SIG-M5 treated with dmso at 0.1 percent for 504 hours (cell line): ENCODE measurements at regions not wholly inside any gene's neighbourhood (a gene's known extent, or its start where the extent isn't known, plus 50 kb on each side); places are given as distances from the start of the nearest gene placed in this dataset.
A peak's percentile ranks its signal among the peaks of the same experiment; 100 is the strongest.

Experiments
- DNase-seq: peaks from one replicate; lab custom pipeline; 2025; ENCODE audit not compliant: unreplicated experiment; lab: John Stamatoyannopoulos, UW

DNA sequence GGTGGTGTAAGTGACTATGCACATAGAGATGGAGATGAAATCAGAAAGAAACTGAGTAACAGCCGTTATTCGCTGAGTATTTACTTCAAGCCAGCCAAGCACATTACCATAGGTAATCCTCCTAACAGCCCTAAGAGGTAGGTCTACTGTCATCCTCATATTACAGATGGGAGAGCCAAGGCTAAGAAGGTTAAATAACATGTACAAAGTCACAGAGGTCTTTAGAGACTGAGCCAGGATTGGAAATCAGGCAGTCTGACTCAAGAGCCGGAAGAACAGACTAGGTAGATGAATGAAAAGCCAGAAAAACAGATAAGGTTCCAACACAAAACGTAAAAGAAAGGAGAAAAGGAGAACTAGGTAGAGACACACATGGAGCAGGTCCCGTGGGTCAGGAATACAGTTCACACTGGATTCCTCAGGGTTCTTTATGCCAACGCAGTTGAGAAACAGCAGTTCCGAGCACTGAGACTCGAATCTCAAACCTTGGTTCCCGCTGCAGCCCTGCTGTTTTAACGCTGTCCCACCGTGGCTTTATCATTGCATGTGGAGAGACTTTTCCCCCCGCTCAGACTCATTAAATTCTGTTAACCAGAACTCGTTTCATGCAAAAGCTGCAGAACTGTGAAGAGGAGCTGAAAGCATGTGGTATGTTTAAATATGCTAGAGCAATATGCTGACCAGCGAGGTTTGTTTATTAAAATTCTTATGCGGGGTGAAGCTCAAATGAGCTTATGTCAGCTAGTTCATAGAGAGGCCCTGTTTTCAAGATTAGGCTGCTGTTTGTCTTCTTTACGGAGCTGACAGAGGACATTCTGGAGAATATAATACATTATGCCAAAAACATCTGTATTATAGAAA is 537.9 kb downstream of the CD83 start:
- no peak for DNase-seq

DNA sequence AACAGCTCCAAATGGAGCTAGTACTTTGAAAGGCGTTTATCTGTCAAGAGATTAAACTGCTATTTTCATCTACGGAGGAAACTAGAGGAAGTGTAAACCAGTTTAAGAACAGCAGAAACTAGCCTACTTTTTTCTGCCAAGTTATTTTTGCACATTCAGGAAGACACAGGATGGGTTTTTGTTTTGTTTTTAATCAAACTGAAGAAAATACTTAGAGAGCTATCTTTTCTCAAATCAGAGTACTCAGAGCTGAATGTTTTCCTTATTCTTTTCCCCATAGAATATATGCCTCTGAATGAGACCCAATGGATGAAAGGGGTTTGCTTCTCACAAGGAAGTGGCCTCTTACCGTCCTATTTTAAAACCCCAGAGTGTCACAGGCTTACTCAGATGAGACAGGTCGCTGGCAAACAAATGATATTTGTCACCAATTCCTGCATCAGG is 538.5 kb downstream of the CD83 start:
- peak; percentile 44 for DNase-seq

DNA sequence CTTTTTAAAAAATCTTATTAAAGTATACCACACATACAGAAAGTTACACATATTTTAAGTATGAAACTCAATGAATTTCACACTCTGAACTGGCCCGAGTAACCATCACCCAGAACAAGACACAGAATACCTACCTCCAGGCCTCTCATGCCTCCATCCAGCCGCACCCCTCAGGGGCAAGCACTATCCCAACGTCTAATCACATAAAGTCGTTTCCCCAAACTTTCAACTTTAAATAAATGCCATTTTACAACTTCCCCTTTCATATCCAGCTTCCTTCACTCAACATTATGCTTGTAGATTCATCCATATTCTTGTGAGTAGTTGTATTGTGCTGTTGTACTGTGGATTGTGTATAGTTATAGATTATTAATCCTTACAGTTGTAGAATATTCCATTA is 539.1 kb downstream of the CD83 start:
- DNase-seq: peak; percentile 86

DNA sequence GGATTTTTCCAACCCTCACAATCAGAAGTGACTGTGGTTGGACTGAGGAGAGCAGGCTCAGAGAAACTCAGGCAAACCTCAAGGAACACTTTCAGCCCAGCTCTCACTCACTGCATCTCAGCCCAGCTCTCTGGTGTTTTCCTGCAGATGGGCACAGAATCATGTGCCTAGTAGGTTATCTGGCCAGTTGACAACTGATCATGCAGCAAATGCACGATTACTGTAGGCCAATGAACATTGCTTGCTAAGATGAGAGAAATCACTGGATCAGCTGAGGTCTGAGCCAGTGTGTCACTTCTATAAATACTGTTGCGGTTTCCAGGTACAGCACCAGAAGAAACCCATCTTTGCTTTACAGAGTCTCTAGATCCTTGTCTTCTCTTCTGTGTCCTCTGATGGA is 540.5 kb downstream of the CD83 start:
- DNase-seq: no peak

DNA sequence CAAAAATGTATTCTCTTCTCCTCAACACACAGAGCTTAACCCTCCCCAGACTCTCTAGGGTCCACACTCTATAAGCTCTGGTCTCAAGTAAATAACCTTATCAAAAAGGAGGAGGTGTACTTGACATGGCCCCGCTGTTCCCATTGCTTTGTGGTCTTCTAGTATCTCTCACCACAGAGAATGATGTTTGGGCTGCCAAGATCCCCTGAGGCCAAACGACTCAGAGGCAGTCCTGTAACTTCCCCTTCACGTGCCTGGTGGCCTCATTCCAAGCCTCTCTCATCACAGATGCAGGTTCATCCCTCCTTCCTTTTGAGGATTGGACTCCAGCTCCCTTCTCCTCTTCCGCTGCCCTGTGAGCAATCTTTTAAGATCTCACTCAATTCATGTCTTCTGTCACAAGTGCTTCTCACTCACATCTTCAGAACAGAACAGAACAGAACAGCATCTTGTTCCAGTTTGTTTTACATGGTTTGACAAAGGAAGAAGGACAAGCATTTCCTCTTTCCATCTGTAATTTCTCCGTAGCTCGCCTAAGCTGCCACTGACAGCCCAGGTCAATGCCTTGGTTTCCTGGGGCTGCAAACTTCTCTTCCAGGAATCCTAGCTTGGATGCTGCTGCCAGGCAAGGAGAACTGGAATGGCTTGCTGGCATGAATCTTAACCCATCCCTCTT is 541.5 kb downstream of the CD83 start:
- DNase-seq: peak; percentile 77

DNA sequence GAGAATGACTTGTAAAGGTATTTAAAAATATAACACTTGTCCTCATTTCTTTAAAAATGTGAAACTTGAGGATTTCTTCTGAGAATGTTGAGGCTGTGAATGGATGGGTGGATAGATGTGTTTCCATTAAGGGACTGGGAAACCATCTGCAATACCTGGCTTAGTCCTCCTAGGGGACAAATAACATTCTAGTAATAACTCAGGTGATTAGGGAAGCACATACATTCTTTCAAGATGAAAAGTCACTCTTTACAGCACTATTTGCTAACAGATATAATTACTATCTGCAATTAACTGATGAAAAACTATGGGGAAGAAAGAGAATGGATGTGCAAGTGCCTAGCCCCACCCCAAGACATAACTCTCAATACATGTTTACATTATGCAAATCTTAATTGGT is 542.3 kb downstream of the CD83 start:
- no peak for DNase-seq

DNA sequence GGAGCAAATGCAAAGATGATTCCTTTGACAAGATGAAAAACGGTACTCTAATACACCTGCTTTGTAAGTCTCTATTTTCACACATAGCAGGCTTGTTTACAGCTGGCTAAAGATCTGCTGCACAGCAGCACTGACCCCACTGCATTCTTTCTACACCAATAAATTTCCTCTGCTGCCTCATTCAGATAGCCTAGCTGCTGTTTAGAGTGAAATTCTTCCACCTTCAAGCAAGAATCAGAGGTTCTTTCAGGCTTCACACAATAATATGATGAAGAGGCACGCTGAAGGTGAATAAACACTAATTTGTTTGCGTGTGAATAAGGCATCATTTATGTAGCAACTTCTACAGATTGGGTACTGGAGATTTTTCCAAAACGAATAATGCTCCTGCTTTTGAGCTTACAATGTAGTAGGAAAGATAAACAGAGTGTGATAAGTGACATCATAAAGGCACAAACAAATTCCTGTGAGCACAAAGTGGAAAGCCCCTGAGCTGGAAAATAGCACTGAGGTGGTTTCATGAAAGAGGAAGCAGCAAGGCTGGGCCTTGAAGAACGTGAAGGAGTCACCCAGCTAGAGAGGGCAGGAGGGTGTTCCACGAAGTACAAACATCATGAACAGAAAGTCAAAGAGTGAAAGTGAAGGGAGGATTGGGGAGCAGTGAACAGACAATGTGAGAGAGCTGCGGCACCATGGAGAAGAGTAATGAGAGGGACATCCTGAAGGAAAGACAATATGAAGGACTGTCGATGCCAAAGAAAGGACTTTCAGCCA is 543.4 kb downstream of the CD83 start:
- peak; percentile 68 for DNase-seq

DNA sequence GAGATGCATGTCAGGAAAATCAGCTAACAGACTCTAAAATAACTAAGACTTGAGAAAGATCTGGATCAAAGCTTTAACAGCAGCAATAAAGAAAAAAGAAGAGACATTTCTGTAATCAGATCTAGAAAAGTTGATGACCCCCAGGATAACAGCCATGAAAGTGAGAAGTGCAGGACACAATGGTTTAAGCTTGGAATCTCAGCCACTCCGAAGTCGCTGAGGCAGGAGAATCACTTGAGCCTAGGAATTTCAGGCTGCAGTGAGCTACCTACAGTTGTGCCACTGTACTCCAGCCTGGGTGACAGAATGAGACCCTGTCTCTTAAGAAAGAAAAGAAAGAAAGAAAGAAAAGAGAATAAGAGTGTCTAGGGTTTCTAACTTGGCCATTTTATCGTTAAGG is 544.1 kb downstream of the CD83 start:
- DNase-seq: no peak

DNA sequence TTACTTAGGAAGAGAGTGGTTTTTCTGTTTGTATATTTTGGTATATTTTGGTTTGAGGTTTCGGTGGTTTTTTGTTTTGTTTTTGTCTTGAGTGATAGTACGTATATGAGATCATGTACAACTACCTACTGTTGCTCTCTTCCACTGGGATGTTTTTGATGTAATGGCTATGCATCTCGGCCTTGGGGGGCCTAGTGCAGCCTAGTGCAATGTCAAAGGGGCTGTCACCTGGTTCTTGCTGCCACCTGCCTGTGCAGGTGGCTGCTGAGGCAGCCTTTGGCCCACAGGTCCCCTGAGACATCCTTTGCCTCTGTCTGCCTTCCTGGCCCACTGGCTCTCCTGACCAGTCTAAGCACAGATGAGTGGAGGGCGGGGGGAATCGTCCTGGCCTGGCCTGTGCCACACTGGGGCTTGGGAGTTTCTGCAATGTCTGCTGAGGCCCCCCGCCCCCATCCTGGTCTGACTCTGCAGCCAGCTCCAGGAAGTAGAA is 546.6 kb downstream of the CD83 start:
- DNase-seq: no peak

DNA sequence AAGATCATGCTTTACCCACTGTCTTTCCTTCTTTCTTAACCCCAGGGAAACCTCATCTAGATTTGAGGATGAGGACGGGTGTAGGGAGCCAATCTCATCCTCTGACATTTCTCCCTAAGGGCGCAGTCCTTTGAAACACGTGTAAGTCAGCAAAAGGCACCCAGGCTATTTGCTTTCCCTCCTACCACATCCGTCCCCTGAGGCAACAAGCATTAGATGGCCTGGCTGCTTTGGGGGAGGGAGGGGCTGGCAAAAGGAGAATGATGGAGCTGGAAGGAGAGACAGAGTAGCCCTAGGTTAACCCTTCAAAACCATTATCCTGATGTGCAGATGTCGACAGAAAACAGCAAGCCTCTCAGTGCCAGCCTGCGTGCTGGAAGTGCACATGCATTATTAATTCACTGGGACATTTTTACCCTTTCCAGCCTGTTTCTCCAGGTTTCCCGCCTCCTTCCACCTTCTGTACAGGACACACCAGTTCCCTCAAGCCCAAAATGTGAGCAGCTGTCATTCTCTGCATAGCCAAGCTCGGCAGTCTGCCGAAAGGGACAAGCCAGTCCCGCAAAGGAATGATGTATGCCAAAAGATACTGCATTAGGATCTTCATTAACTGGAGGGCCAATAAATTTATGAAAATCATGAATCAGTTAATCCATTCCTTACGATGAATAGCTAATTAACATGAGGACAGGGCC is 547.2 kb downstream of the CD83 start:
- no peak for DNase-seq

DNA sequence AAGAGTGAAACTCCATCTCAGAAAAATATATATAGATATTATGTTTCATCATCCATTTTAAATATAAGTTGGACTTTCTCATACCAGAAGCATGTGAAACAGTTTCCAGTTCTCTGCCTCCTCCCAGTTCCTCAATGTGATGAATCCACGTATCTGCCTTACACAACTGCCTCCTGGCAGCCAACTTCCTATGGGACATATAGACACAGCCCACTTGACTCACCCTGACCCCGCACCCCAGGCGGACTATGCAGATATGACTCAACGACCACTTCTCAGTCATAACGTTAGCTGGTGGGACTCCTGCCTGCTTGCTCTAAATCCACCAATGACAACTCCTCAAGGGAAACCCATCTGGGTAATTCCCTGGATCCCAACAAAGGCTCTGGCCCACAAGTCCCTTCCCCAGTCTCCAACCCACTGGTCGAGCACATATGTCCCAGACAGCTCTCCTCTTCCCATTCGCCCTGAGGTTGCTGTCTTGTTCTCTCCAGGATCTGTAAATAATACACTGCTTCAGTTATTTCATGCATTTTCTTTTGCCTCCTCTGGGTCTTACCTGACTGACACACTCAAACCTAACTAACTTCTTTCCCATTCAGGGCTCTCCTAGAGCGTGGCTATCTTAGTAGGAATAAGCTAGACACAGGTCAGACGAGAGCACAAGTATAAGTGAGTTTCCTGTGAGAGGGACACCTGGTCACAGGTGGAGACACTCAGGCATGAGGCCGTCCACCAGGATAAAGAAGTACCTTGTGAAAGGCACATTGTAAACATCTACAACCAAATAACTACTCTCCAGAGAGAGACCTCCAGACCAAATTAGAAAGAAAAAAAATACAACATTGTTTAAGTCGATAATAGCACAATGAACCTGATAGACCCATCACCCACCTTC is 548.5 kb downstream of the CD83 start:
- peak; percentile 95 for DNase-seq

DNA sequence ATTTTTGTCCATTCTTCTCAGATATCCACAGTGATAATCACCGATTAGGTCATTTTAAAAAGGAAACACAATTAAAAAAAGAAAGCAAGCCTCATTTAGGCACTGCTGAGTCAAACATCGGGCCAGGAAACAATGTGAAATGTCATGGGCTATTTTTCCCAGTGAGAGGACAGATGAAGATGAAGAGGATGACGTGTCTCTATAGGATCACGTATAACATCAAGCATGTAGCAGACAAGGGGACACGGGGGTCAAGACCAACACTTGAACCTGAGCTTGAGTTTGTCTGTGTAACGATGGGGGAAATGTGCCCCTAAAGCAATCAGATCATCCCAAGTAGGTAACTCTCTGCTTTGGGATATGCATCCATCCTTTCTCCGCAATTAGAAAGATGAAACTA is 553.2 kb downstream of the CD83 start:
- no peak for DNase-seq

DNA sequence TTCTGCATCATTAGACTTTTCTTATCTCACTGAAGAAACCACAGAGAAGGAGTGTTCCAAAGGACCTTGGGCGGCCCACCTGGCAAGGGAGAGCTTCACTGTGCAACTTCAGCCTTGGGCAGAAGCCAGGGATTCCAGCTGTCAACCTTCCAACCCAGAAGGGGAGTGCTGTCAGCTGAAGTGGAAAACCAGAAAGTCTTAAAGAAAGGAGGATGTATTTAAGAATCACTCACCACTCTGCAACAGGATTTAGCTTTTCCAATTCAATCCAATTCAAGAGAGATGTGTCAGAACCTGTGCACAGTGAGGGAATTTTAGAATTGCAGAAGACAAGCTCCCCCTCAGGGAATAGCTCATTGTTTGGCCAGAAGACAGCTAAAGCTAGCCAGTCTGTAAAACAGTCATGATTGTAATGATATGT is 553.7 kb downstream of the CD83 start:
- no peak for DNase-seq

DNA sequence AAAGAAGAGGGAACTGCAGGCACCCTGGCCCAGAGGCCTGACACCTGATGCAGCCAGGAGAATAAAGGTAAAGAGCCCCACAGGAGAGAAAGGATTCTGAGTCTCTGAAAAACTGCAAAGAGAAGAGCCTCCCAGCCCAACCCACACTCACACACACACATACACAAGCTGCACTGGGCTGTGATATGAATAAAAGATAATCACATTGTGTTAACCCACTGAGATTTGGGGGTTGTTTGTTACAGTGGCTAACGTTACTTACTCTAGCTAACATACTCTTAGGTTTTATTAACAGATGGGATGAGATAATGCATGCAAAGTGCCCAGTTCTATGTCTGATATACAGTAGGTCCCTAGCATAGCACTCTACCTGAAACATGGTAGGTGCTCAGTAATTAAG is 554.4 kb downstream of the CD83 start:
- DNase-seq: no peak

DNA sequence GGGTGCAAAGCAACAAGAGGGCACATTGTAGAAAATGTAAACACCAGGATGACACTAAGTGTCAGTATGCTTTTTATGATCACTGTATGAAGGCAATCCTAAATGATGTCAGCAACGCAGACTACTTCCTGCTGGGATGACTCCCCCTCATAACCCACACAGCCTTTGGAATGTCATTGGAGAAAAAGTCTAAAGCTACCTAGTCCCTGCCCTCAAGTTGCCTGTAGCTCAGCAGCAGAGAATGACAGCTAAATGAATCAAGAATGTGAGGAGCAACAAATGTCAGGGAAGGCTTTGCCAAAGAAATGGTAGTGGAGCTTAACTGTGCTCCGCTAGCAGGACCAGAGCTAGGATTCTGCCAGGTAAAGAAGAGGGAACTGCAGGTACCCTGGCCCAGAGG is 555.6 kb downstream of the CD83 start:
- DNase-seq: no peak

DNA sequence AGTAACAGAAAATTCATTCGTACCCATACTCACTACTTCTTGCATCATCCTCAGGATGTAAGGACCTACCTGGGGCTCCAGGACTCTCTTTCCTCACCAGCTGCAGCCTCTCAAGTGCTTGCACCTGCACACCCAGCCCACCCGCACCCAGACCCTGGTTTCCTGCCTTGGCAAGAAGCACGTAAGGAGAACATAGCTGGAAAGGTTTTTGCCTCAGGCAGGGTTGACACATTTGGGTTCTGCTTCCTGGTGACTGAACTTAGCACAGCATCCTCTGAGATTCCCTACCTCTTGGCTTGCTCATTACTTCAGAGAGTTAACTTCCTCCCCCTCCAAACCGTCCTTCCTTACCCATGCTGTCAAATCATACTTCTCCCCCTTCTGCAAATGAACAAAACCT is 556.9 kb downstream of the CD83 start:
- no peak for DNase-seq

DNA sequence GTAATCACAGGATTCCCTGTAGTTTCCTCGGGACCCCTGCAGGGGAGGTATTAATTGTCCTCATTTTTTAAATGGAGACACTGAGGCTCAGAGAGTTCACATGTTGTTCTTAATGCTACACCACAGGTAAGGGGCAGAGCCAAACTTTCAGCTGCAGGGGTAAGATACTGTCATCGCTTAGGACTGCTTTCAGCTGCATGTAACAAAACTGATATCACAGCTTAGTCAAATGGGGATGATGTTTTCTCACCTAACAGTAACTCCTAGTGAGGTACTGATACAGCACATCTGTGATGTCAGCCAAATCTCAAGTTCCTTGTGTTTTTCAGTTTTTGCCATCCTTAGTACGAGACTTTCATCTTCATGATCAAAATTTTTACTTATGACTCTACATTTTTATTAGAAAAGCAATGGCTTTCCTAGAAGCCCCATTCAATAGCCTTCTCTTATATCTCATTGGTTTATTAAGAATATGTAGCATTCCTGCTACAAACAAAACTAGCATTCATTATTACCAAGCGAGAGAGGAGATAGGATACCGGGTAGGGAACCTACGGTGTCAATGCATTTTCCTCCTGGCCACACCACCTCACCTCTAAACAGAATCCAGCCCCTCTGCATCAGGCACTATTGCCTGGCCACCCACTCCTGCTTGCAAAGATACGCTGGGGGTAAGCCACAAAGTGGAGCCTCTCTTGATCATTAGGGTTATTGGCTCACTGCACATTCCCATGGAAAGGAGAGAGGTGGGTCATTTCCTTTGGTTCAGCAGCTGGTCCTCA is 557.5 kb downstream of the CD83 start:
- no peak for DNase-seq

DNA sequence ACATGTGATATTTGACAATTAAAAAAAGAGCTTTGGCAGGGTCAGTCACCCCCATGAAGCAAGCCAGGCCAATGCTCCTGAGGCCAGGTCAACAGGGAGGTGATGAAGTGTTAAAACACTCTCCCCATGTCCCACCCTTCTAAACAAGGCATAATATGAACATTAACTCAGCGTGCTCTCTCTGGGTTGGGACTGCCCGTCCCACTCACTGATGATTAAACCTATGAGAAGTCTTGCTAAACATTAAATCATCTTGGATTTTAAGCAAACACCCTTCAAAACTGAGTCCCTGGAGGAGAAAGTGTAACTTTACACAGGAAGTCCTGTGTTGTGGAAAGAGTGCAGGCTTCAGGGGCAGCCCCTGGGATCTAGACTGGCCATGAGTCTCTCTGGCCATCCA is 558.5 kb downstream of the CD83 start:
- no peak for DNase-seq
